ENCODE measurements at regions not wholly inside any gene's neighbourhood (a gene's known extent, or its start where the extent isn't known, plus 50 kb on each side); places are given as distances from the start of the nearest gene placed in this dataset.

DNA sequence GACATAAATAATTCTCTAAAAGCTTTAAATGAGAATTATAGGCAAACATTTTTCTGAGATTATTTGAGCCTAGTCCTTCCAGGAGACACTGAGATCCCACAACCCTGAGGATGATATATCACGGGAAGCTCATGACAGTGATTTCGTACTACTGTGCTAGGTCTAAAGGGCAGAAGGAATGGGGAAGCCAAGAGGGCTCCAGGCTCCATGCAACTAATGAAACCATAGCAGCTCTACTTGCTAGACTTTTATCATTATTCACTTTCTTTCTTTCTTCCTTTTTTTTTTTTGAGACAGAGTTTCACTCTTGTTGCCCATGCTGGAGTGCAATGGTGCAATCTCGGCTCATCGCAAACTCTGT, 57.3 kb upstream of the SGK1 start:
- TF ChIP-seq, protein P1, sequence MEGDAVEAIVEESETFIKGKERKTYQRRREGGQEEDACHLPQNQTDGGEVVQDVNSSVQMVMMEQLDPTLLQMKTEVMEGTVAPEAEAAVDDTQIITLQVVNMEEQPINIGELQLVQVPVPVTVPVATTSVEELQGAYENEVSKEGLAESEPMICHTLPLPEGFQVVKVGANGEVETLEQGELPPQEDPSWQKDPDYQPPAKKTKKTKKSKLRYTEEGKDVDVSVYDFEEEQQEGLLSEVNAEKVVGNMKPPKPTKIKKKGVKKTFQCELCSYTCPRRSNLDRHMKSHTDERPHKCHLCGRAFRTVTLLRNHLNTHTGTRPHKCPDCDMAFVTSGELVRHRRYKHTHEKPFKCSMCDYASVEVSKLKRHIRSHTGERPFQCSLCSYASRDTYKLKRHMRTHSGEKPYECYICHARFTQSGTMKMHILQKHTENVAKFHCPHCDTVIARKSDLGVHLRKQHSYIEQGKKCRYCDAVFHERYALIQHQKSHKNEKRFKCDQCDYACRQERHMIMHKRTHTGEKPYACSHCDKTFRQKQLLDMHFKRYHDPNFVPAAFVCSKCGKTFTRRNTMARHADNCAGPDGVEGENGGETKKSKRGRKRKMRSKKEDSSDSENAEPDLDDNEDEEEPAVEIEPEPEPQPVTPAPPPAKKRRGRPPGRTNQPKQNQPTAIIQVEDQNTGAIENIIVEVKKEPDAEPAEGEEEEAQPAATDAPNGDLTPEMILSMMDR (IDR thresholded peaks at IDR 0.05; ENCODE audit: insufficient read depth, low read length), result no peak
- no peak for TF ChIP-seq GABPA (IDR thresholded peaks at IDR 0.05; ENCODE audit: low read depth)
- TF ChIP-seq, protein P2, sequence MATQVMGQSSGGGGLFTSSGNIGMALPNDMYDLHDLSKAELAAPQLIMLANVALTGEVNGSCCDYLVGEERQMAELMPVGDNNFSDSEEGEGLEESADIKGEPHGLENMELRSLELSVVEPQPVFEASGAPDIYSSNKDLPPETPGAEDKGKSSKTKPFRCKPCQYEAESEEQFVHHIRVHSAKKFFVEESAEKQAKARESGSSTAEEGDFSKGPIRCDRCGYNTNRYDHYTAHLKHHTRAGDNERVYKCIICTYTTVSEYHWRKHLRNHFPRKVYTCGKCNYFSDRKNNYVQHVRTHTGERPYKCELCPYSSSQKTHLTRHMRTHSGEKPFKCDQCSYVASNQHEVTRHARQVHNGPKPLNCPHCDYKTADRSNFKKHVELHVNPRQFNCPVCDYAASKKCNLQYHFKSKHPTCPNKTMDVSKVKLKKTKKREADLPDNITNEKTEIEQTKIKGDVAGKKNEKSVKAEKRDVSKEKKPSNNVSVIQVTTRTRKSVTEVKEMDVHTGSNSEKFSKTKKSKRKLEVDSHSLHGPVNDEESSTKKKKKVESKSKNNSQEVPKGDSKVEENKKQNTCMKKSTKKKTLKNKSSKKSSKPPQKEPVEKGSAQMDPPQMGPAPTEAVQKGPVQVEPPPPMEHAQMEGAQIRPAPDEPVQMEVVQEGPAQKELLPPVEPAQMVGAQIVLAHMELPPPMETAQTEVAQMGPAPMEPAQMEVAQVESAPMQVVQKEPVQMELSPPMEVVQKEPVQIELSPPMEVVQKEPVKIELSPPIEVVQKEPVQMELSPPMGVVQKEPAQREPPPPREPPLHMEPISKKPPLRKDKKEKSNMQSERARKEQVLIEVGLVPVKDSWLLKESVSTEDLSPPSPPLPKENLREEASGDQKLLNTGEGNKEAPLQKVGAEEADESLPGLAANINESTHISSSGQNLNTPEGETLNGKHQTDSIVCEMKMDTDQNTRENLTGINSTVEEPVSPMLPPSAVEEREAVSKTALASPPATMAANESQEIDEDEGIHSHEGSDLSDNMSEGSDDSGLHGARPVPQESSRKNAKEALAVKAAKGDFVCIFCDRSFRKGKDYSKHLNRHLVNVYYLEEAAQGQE (IDR thresholded peaks at IDR 0.05; ENCODE audit: insufficient replicate concordance, low read depth), result no peak

Data from HL-60 (cell line).